Right ventricle myocardium superior (tissue), 1 donor: ENCODE measurements at regions not wholly inside any gene's neighbourhood (a gene's known extent, or its start where the extent isn't known, plus 50 kb on each side); places are given as distances from the start of the nearest gene placed in this dataset.
"Not testable (repeated sequence)": the region's sequence is repeated elsewhere in the genome, so short reads cannot be mapped to it uniquely, and the experiment has no call there.

ENCODE experiments used
- ATAC-seq: fragments of 200-7000 bp; cut with Tn5 transposase; one replicate; pipeline ENCODE4 v1.9.1; 2020; ENCODE audit warnings: mild to moderate bottlenecking; ENCODE audit not compliant: poor library complexity
- DNase-seq: peaks from one replicate; pipeline ENCODE4 v3.0.0-alpha.2; 2020
- intact Hi-C: fragments of 100-400 bp; cut with DNase I; formaldehyde crosslinking; loops from one replicate; pipeline ENCODE4 v1.11.2; 2022
- donor health status: DM: no; HTN: yes; CAD: no; lungs with severe emphysema.

GRCh38 chrX:101823236-101823635, 108.6 kb downstream of the ZMAT1 start:
- DNase-seq, result no peak
- intact Hi-C loops, result no loop called here
- ATAC-seq, result no peak

GRCh38 chrX:101817739-101818138, 114.1 kb downstream of the ZMAT1 start:
- ATAC-seq, intact Hi-C loops: not testable (repeated sequence)

GRCh38 chrX:101813200-101813599, 118.6 kb downstream of the ZMAT1 start:
- intact Hi-C loops, result no loop called here

More at GRCh38 chrX:101817739-101818138, 114.1 kb downstream of the ZMAT1 start:
- DNase-seq, result not testable (repeated sequence)

GRCh38 chrX:101803451-101803850, 128.4 kb downstream of the ZMAT1 start:
- intact Hi-C loops, result no loop called here
- ATAC-seq, result no peak
- DNase-seq, result no peak

More at GRCh38 chrX:101813200-101813599, 118.6 kb downstream of the ZMAT1 start:
- DNase-seq, result no peak
- ATAC-seq, result no peak

GRCh38 chrX:101799387-101799786, 132.4 kb downstream of the ZMAT1 start:
- ATAC-seq, result peak; percentile 100
- peak; percentile 84 for DNase-seq
- intact Hi-C loops, result loop anchor here (5.0 kb wide), 1 partner anchor 202 kb away; no protein-coding TSS in a partner anchor

- DNase-seq (no peak), ATAC-seq (no peak)
- intact Hi-C loops, result no loop called here
Observed at GRCh38 chrX:101787934-101788333, 128.3 kb upstream of the ARMCX2 start.

GRCh38 chrX:101785142-101785541, 125.5 kb upstream of the ARMCX2 start:
- ATAC-seq (no peak), DNase-seq (no peak)
- intact Hi-C loops, result no loop called here

- ATAC-seq, intact Hi-C loops, DNase-seq: not testable (repeated sequence)
Observed at GRCh38 chrX:101780421-101780820, 120.8 kb upstream of the ARMCX2 start.

- DNase-seq, result no peak
- ATAC-seq, result no peak
- intact Hi-C loops, result no loop called here
Observed at GRCh38 chrX:101774340-101774739, 114.7 kb upstream of the ARMCX2 start.

- DNase-seq (no peak), ATAC-seq (no peak)
- intact Hi-C loops, result no loop called here
Observed at GRCh38 chrX:101764538-101764937, 104.9 kb upstream of the ARMCX2 start.

- DNase-seq, result peak; percentile 31
- ATAC-seq, result peak; percentile 15
- intact Hi-C loops, result no loop called here
Observed at GRCh38 chrX:101759000-101759399, 99.3 kb upstream of the ARMCX2 start.

GRCh38 chrX:101750744-101751143, 91.1 kb upstream of the ARMCX2 start:
- ATAC-seq, result no peak
- DNase-seq, result no peak
- intact Hi-C loops, result no loop called here

- DNase-seq, result no peak
- no peak for ATAC-seq
- intact Hi-C loops, result no loop called here
Observed at GRCh38 chrX:101749436-101749835, 89.8 kb upstream of the ARMCX2 start.

- no peak for DNase-seq
- intact Hi-C loops, result no loop called here
- ATAC-seq, result no peak
Observed at GRCh38 chrX:101745046-101745445, 85.4 kb upstream of the ARMCX2 start.

- intact Hi-C loops, result no loop called here
- DNase-seq (no peak), ATAC-seq (no peak)
Observed at GRCh38 chrX:101744085-101744484, 84.4 kb upstream of the ARMCX2 start.

GRCh38 chrX:101740642-101741041, 81.0 kb upstream of the ARMCX2 start:
- DNase-seq, result no peak
- ATAC-seq, result no peak
- intact Hi-C loops, result no loop called here

- intact Hi-C loops, ATAC-seq, DNase-seq: not testable (repeated sequence)
Observed at GRCh38 chrX:101738867-101739266, 79.2 kb upstream of the ARMCX2 start.

- DNase-seq, intact Hi-C loops, ATAC-seq: not testable (repeated sequence)
Observed at GRCh38 chrX:101738411-101738810, 78.8 kb upstream of the ARMCX2 start.

- intact Hi-C loops, result no loop called here
- DNase-seq (no peak), ATAC-seq (no peak)
Observed at GRCh38 chrX:101736651-101737050, 77.0 kb upstream of the ARMCX2 start.

GRCh38 chrX:101732870-101733269, 73.2 kb upstream of the ARMCX2 start:
- intact Hi-C loops, result no loop called here
- no peak for DNase-seq
- ATAC-seq, result no peak

GRCh38 chrX:101729986-101730385, 70.3 kb upstream of the ARMCX2 start:
- intact Hi-C loops, result no loop called here
- DNase-seq (no peak), ATAC-seq (no peak)
